H1 (cell line): ENCODE measurements at regions not wholly inside any gene's neighbourhood (a gene's known extent, or its start where the extent isn't known, plus 50 kb on each side); places are given as distances from the start of the nearest gene placed in this dataset.

Experiments
- CTCF ChIA-PET: fragments of 300-600 bp; sonication (Branson Sonifier 250); formaldehyde crosslinking; loops from one replicate; lab custom pipeline; 2021; ENCODE audit not compliant: partially characterized antibody; lab: Charles Lee
- POLR2A ChIA-PET: fragments of 300-600 bp; sonication (Branson Sonifier 250); formaldehyde crosslinking; loops from one replicate; lab custom pipeline; 2021; ENCODE audit warnings: inconsistent platforms; ENCODE audit not compliant: partially characterized antibody; lab: Charles Lee
- DNase-seq, 2 experiments: peaks; one replicate each; pipeline versions ENCODE4 v3.0.0 to v3.0.0-alpha.2; 2010 to 2022; ENCODE audit warnings: low spot score in 2 of 2, low read depth in 1 of 2, mixed read lengths in 1 of 2
- FAIRE-seq: peaks from 2 replicates; lab custom pipeline; 2011; peaks lifted over from hg19 to GRCh38; lab: Jason Lieb, UNC
- H2AFZ ChIP-seq: 2 replicates; pipeline ENCODE4 v1.8.1; 2012; ENCODE audit warnings: low read length, inconsistent platforms
- H2AK5ac ChIP-seq: 2 replicates; pipeline ENCODE4 v1.6.1; 2013; ENCODE audit warnings: low read depth, low read length
- H2BK120ac ChIP-seq: replicated peaks from 2 replicates; pipeline ENCODE3; 2013; ENCODE audit warnings: low read depth, low read length, inconsistent platforms
- H2BK12ac ChIP-seq: 2 replicates; pipeline ENCODE4 v1.6.1; 2013; ENCODE audit warnings: low read depth, low read length
- H2BK15ac ChIP-seq: 2 replicates; pipeline ENCODE4 v1.6.1; 2013; ENCODE audit warnings: low read length
- H2BK20ac ChIP-seq: 2 replicates; pipeline ENCODE4 v1.6.1; 2013; ENCODE audit warnings: low read length
- H2BK5ac ChIP-seq: 2 replicates; pipeline ENCODE4 v1.6.1; 2013; ENCODE audit warnings: low read depth, low read length
- H3K14ac ChIP-seq: 2 replicates; pipeline ENCODE4 v1.6.1; 2013; ENCODE audit warnings: inconsistent platforms; ENCODE audit not compliant: insufficient read length
- H3K18ac ChIP-seq: 2 replicates; pipeline ENCODE4 v1.6.1; 2013; ENCODE audit warnings: low read length; ENCODE audit errors: extremely low read depth
- H3K23ac ChIP-seq: 2 replicates; pipeline ENCODE4 v1.6.1; 2013; ENCODE audit warnings: inconsistent platforms; ENCODE audit not compliant: insufficient read length
- H3K23me2 ChIP-seq: 2 replicates; pipeline ENCODE4 v1.6.1; 2013; ENCODE audit warnings: low read depth, low read length
- H3K27ac ChIP-seq: 2 replicates; pipeline ENCODE4 v1.6.1; 2011; ENCODE audit warnings: low read depth, low read length, inconsistent platforms
- H3K27me3 ChIP-seq, 4 experiments: replicated peaks in 1 of 4; 1 replicate in 1 of 4; 2 replicates in 3 of 4; pipeline versions ENCODE4 v1.6.1 to v1.8.1; 2011 to 2013; ENCODE audit warnings: low read length in 3 of 4, mild to moderate bottlenecking in 3 of 4, inconsistent platforms in 2 of 4, mixed read lengths in 2 of 4, moderate library complexity in 1 of 4; ENCODE audit not compliant: control insufficient read depth in 3 of 4, insufficient read depth in 3 of 4; ENCODE audit errors: extremely low read depth in 1 of 4
- H3K36me3 ChIP-seq, 4 experiments: 2 replicates each; pipeline versions ENCODE4 v1.6.1 to v1.8.1; 2011 to 2013; ENCODE audit warnings: mild to moderate bottlenecking in 4 of 4, low read length in 3 of 4, moderate library complexity in 2 of 4, control low read depth in 1 of 4, inconsistent platforms in 1 of 4; ENCODE audit not compliant: insufficient read depth in 4 of 4, control insufficient read depth in 2 of 4
- H3K4ac ChIP-seq: replicated peaks from 2 replicates; pipeline ENCODE3; 2013; ENCODE audit warnings: low read length, low read depth, mixed read lengths, inconsistent platforms; ENCODE audit not compliant: insufficient read length
- H3K4me1 ChIP-seq, 4 experiments: replicated peaks in 1 of 4; 1 replicate in 1 of 4; 2 replicates in 3 of 4; pipeline versions ENCODE4 v1.6.1 to v1.8.1; 2011 to 2013; ENCODE audit warnings: low read length in 3 of 4, inconsistent platforms in 2 of 4, mixed read lengths in 1 of 4; ENCODE audit not compliant: insufficient read depth in 4 of 4, control insufficient read depth in 3 of 4
- H3K4me2 ChIP-seq, 2 experiments: 2 replicates each; pipeline versions ENCODE4 v1.6.1 to v1.8.1; 2011 to 2013; ENCODE audit warnings: low read depth in 2 of 2, low read length in 2 of 2, control low read depth in 1 of 2, inconsistent platforms in 1 of 2, mild to moderate bottlenecking in 1 of 2; ENCODE audit not compliant: insufficient read depth in 1 of 2
- H3K4me3 ChIP-seq, 4 experiments: fragments of 200-600, 300-600 bp in 1 of 4; sonication (generic), shearing (Covaris generic), sonication (Bioruptor Twin) in 1 of 4; 2 replicates each; pipeline versions ENCODE4 v1.5.1 to v1.8.1; 2011 to 2016; ENCODE audit warnings: low read length in 4 of 4, low read depth in 3 of 4, control low read depth in 2 of 4, inconsistent platforms in 2 of 4, mild to moderate bottlenecking in 2 of 4, mixed read lengths in 1 of 4, moderate library complexity in 1 of 4; ENCODE audit not compliant: insufficient read depth in 2 of 4; ENCODE audit errors: extremely low read depth in 1 of 4
- H3K56ac ChIP-seq: replicated peaks from 2 replicates; pipeline ENCODE3; 2013; ENCODE audit warnings: low read depth, mild to moderate bottlenecking, mixed read lengths, low read length, inconsistent platforms; ENCODE audit not compliant: insufficient read length
- H3K79me1 ChIP-seq: 2 replicates; pipeline ENCODE4 v1.6.1; 2013; ENCODE audit warnings: low read depth, low read length, control low read depth
- H3K79me2 ChIP-seq, 2 experiments: 2 replicates each; pipeline versions ENCODE4 v1.6.1 to v1.8.1; 2012 to 2013; ENCODE audit warnings: low read length in 2 of 2, mild to moderate bottlenecking in 2 of 2, inconsistent platforms in 1 of 2; ENCODE audit not compliant: insufficient read depth in 2 of 2, control insufficient read depth in 1 of 2
- H3K9ac ChIP-seq, 4 experiments: replicated peaks in 1 of 4; 1 replicate in 1 of 4; 2 replicates in 3 of 4; pipeline versions ENCODE4 v1.6.1 to v1.8.1; 2011 to 2013; ENCODE audit warnings: low read depth in 3 of 4, low read length in 3 of 4, control low read depth in 2 of 4, mild to moderate bottlenecking in 2 of 4, moderate library complexity in 2 of 4, inconsistent platforms in 1 of 4; ENCODE audit errors: extremely low read depth in 1 of 4
- H3K9me3 ChIP-seq, 2 experiments: 2 replicates each; pipeline versions ENCODE4 v1.6.1 to v1.8.1; 2012 to 2013; ENCODE audit warnings: mild to moderate bottlenecking in 2 of 2, moderate library complexity in 2 of 2, control low read depth in 1 of 2, inconsistent platforms in 1 of 2, low read depth in 1 of 2, low read length in 1 of 2, mixed read lengths in 1 of 2; ENCODE audit not compliant: insufficient read depth in 2 of 2
- H4K20me1 ChIP-seq, 2 experiments: replicated peaks in 1 of 2; 2 replicates each; pipeline versions ENCODE3 to v1.8.1; 2011 to 2013; ENCODE audit warnings: inconsistent platforms in 2 of 2, low read length in 2 of 2, mild to moderate bottlenecking in 1 of 2; ENCODE audit not compliant: insufficient read depth in 2 of 2, control insufficient read depth in 1 of 2
- H4K5ac ChIP-seq: 2 replicates; pipeline ENCODE4 v1.6.1; 2013; ENCODE audit warnings: low read length, low read depth, mixed read lengths, inconsistent platforms; ENCODE audit not compliant: insufficient read length
- H4K8ac ChIP-seq: 2 replicates; pipeline ENCODE4 v1.8.0; 2013; ENCODE audit warnings: mild to moderate bottlenecking, moderate library complexity, low read length, inconsistent platforms; ENCODE audit not compliant: insufficient read depth; ENCODE audit errors: extremely low read depth
- H4K91ac ChIP-seq: replicated peaks from 2 replicates; pipeline ENCODE3; 2013; ENCODE audit warnings: low read length, mixed read lengths, inconsistent platforms; ENCODE audit not compliant: insufficient read length
- EP300 ChIP-seq, 2 experiments: IDR thresholded peaks; 1 replicate in 1 of 2; 2 replicates in 1 of 2; pipeline ENCODE4 v1.6.1; 2011 to 2012; ENCODE audit warnings: low read depth in 2 of 2, low read length in 2 of 2, mild to moderate bottlenecking in 2 of 2, borderline replicate concordance in 1 of 2, inconsistent platforms in 1 of 2, moderate library complexity in 1 of 2
- JUND ChIP-seq: IDR thresholded peaks from 2 replicates; pipeline ENCODE4 v1.6.1; 2011; ENCODE audit warnings: mild to moderate bottlenecking, improper control_type of control experiment, low read length
- KDM1A ChIP-seq: fragments of 200-600, 300-600 bp; sonication (generic); IDR thresholded peaks from 2 replicates; pipeline ENCODE4 v1.7.1; 2016; ENCODE audit warnings: mild to moderate bottlenecking, low read length, borderline replicate concordance
- KDM5A ChIP-seq: fragments of 200-600 bp; IDR thresholded peaks from 2 replicates; pipeline ENCODE4 v1.7.1; 2012; ENCODE audit warnings: mild to moderate bottlenecking, low read length, inconsistent platforms, mixed read lengths
- MAX ChIP-seq: IDR thresholded peaks from 2 replicates; pipeline ENCODE4 v1.6.1; 2012; ENCODE audit warnings: inconsistent platforms
- SIRT6 ChIP-seq: IDR thresholded peaks from one replicate; pipeline ENCODE4 v1.7.1; 2012; ENCODE audit warnings: low read length, inconsistent platforms
- SP2 ChIP-seq: IDR thresholded peaks from 2 replicates; pipeline ENCODE4 v1.6.1; 2012; ENCODE audit warnings: mild to moderate bottlenecking, low read length, inconsistent platforms
- TCF12 ChIP-seq: IDR thresholded peaks from 2 replicates; pipeline ENCODE4 v1.6.1; 2011; ENCODE audit warnings: low read depth, mild to moderate bottlenecking, low read length
- whole genome bisulfite sequencing, 2 experiments: shearing (Covaris generic) in 1 of 2; methylation state at CpG; one replicate each; pipeline versions ENCODE4 v1.1.6 to v1.1.7; 2013 to 2015; ENCODE audit warnings: low lambda C conversion rate in 2 of 2, mixed read lengths in 2 of 2, inconsistent platforms in 1 of 2, low coverage in 1 of 2, missing lambda C conversion rate in 1 of 2; ENCODE audit not compliant: insufficient replicate concordance in 2 of 2, insufficient coverage in 1 of 2, insufficient read length in 1 of 2; ENCODE audit errors: extremely low coverage in 1 of 2, missing lambda C conversion rate in 1 of 2; 5-methylcytosine and 5-hydroxymethylcytosine counted together
- TF ChIP-seq, protein P1 (sequence below): IDR thresholded peaks from 2 replicates; pipeline ENCODE4 v1.6.1; 2012; ENCODE audit warnings: inconsistent platforms
- TF ChIP-seq, protein P2 (sequence below): IDR thresholded peaks from 2 replicates; pipeline ENCODE4 v1.6.1; 2012; ENCODE audit warnings: low read length, inconsistent platforms

DNA sequence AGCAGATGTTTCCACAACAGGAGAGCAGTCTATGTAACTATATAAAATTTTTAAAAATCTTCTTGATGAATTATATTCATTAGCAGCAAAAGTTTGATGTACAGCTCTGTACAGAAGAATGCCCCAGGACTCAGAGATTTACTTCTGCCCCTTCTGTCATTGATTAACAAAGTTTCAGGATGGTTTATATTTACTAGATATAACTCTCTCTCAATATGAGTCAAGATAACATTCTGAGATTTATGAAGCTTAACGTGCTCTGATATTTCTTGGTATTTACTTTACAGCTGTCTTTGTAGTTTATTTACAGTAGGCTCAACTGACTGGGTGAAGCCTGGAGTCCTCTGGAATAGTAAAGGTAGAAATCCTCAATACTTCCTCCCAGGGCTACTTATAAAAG, 93.6 kb upstream of the HNMT start:
- no peaks in the 10 kb centered on the region for H3K9me3 ChIP-seq
- TF ChIP-seq KDM1A (no peak), JUND (no peak), TCF12 (no peak), EP300 (IDR thresholded peaks at IDR 0.05; ENCODE audit: borderline replicate concordance in 1 of 2, low read depth in 2 of 2, low read length in 2 of 2) (no peak), KDM5A (no peak), SP2 (no peak), SIRT6 (no peak), MAX (no peak)
- TF ChIP-seq, protein P1, sequence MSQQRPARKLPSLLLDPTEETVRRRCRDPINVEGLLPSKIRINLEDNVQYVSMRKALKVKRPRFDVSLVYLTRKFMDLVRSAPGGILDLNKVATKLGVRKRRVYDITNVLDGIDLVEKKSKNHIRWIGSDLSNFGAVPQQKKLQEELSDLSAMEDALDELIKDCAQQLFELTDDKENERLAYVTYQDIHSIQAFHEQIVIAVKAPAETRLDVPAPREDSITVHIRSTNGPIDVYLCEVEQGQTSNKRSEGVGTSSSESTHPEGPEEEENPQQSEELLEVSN: no peak
- TF ChIP-seq, protein P2, sequence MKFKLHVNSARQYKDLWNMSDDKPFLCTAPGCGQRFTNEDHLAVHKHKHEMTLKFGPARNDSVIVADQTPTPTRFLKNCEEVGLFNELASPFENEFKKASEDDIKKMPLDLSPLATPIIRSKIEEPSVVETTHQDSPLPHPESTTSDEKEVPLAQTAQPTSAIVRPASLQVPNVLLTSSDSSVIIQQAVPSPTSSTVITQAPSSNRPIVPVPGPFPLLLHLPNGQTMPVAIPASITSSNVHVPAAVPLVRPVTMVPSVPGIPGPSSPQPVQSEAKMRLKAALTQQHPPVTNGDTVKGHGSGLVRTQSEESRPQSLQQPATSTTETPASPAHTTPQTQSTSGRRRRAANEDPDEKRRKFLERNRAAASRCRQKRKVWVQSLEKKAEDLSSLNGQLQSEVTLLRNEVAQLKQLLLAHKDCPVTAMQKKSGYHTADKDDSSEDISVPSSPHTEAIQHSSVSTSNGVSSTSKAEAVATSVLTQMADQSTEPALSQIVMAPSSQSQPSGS: no peak
- H4K91ac ChIP-seq: no peak overlapping the region
- no peaks in the 10 kb centered on the region for H3K23me2 ChIP-seq
- no peak overlapping the region for H2BK15ac ChIP-seq
- H2BK5ac ChIP-seq: no peak overlapping the region
- no peaks in the 10 kb centered on the region for H3K27me3 ChIP-seq
- no peak overlapping the region for H3K14ac ChIP-seq
- no peaks in the 10 kb centered on the region for H4K20me1 ChIP-seq
- no peak overlapping the region for H2AFZ ChIP-seq
- no peak overlapping the region for H2BK120ac ChIP-seq
- no peak overlapping the region for H3K4ac ChIP-seq
- H3K4me2 ChIP-seq: no peak overlapping the region
- FAIRE-seq (no peak), DNase-seq (no peak)
- no peak overlapping the region for H2BK12ac ChIP-seq
- H3K27ac ChIP-seq: no peak overlapping the region
- ChIA-PET CTCF (interaction anchor here (0.8 to 1.0 kb wide), 2 partner anchors 10 to 16 kb away, joined by 3 read pairs; no protein-coding TSS in a partner anchor), POLR2A (interaction anchor here (0.7 kb wide), 1 partner anchor 195 kb away, joined by 3 read pairs; no protein-coding TSS in a partner anchor)
- H4K8ac ChIP-seq: no peak overlapping the region
- WGBS, 2 experiments: 90% methylated on average over 1 of the region's 1 CpG; no CpG with 5 or more reads in 1 of the 2 experiments
- no peak overlapping the region for H3K9ac ChIP-seq
- no peak overlapping the region for H2AK5ac ChIP-seq
- H3K23ac ChIP-seq: no peak overlapping the region
- no peaks in the 10 kb centered on the region for H3K79me1 ChIP-seq
- H4K5ac ChIP-seq: no peak overlapping the region
- H3K56ac ChIP-seq: no peak overlapping the region
- no peak overlapping the region for H3K4me3 ChIP-seq
- no peaks in the 10 kb centered on the region for H3K79me2 ChIP-seq
- H2BK20ac ChIP-seq: no peak overlapping the region
- no peaks in the 10 kb centered on the region for H3K36me3 ChIP-seq
- no peak overlapping the region for H3K18ac ChIP-seq
- H3K4me1 ChIP-seq: no peaks in the 10 kb centered on the region
